KMS-11 (cell line): ENCODE measurements at regions not wholly inside any gene's neighbourhood (a gene's known extent, or its start where the extent isn't known, plus 50 kb on each side); places are given as distances from the start of the nearest gene placed in this dataset.

ENCODE experiments used
- H2AFZ ChIP-seq: fragments of 200-600 bp; sonication (generic); 2 replicates; pipeline ENCODE4 v1.6.1; 2016; ENCODE audit warnings: antibody characterized with exemption, mixed run types, low read depth
- H3K27ac ChIP-seq: fragments of 200-600 bp; sonication (generic); 2 replicates; pipeline ENCODE4 v1.6.1; 2016; ENCODE audit warnings: mild to moderate bottlenecking, mixed run types
- H3K27me3 ChIP-seq: fragments of 200-600 bp; sonication (generic); 2 replicates; pipeline ENCODE4 v1.6.1; 2017; ENCODE audit warnings: mild to moderate bottlenecking, low read depth, mixed run types, moderate library complexity; ENCODE audit not compliant: insufficient read depth
- H3K36me3 ChIP-seq: fragments of 200-600 bp; sonication (generic); 2 replicates; pipeline ENCODE4 v1.6.1; 2017; ENCODE audit warnings: mild to moderate bottlenecking, mixed run types; ENCODE audit not compliant: insufficient read depth
- H3K4me1 ChIP-seq: fragments of 200-600 bp; sonication (generic); 2 replicates; pipeline ENCODE4 v1.6.1; 2016; ENCODE audit warnings: mild to moderate bottlenecking, low read depth, mixed run types; ENCODE audit not compliant: poor library complexity, severe bottlenecking
- H3K4me2 ChIP-seq: fragments of 200-600 bp; sonication (generic); 2 replicates; pipeline ENCODE4 v1.7.0; 2016; ENCODE audit warnings: mild to moderate bottlenecking, mixed run types
- H3K4me3 ChIP-seq: fragments of 200-600 bp; sonication (generic); IDR thresholded peaks from 2 replicates; pipeline ENCODE4 v1.6.1; 2017; ENCODE audit warnings: low read depth, low read length, mixed read lengths; ENCODE audit not compliant: insufficient read depth
- H3K79me2 ChIP-seq: fragments of 200-600 bp; sonication (generic); 2 replicates; pipeline ENCODE4 v1.6.1; 2016; ENCODE audit warnings: low read depth, mixed run types; ENCODE audit not compliant: insufficient read depth
- H3K9ac ChIP-seq: fragments of 200-600 bp; sonication (generic); 2 replicates; pipeline ENCODE4 v1.6.1; 2016; ENCODE audit warnings: mild to moderate bottlenecking, mixed run types
- H4K20me1 ChIP-seq: fragments of 200-600 bp; sonication (generic); 2 replicates; pipeline ENCODE4 v1.6.1; 2016; ENCODE audit warnings: mild to moderate bottlenecking, mixed run types; ENCODE audit not compliant: insufficient read depth
- TF ChIP-seq, protein P1 (sequence below): fragments of 200-600 bp; sonication (generic); conservative IDR thresholded peaks from 2 replicates; pipeline ENCODE4 v1.6.1; 2017; ENCODE audit warnings: low read depth, mild to moderate bottlenecking, antibody characterized with exemption, low read length, moderate library complexity, mixed read lengths

DNA sequence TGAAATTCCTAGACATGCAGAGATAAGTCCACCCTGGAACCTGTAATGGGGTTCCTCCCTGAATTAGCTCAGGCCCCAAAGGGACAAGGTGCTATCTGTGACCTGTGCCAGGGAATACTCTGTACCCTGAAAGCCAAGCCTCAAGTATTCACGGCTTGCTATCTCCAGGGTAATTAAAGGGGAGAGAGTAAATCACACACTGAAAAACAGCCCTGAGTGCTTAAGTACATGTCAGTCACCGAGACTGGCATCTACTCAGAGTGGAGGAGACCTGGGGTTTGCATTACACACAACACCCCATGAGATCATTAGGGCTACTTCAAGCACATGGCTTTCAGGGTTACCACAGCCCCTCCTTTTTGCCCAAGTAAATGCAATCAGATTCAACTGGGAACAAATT is 188.1 kb downstream of the CD83 start:
- Histone ChIP-seq H3K36me3 (no peaks in the 10 kb centered on the region), H3K9ac (no peak overlapping the region), H3K79me2 (no peaks in the 10 kb centered on the region), H3K27ac (no peak overlapping the region), H4K20me1 (no peaks in the 10 kb centered on the region), H3K27me3 (no peaks in the 10 kb centered on the region), H3K4me3 (no peak overlapping the region), H3K4me2 (no peak overlapping the region), H3K4me1 (no peaks in the 10 kb centered on the region), H2AFZ (no peak overlapping the region)
- TF ChIP-seq, protein P1, sequence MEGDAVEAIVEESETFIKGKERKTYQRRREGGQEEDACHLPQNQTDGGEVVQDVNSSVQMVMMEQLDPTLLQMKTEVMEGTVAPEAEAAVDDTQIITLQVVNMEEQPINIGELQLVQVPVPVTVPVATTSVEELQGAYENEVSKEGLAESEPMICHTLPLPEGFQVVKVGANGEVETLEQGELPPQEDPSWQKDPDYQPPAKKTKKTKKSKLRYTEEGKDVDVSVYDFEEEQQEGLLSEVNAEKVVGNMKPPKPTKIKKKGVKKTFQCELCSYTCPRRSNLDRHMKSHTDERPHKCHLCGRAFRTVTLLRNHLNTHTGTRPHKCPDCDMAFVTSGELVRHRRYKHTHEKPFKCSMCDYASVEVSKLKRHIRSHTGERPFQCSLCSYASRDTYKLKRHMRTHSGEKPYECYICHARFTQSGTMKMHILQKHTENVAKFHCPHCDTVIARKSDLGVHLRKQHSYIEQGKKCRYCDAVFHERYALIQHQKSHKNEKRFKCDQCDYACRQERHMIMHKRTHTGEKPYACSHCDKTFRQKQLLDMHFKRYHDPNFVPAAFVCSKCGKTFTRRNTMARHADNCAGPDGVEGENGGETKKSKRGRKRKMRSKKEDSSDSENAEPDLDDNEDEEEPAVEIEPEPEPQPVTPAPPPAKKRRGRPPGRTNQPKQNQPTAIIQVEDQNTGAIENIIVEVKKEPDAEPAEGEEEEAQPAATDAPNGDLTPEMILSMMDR = no peak

DNA sequence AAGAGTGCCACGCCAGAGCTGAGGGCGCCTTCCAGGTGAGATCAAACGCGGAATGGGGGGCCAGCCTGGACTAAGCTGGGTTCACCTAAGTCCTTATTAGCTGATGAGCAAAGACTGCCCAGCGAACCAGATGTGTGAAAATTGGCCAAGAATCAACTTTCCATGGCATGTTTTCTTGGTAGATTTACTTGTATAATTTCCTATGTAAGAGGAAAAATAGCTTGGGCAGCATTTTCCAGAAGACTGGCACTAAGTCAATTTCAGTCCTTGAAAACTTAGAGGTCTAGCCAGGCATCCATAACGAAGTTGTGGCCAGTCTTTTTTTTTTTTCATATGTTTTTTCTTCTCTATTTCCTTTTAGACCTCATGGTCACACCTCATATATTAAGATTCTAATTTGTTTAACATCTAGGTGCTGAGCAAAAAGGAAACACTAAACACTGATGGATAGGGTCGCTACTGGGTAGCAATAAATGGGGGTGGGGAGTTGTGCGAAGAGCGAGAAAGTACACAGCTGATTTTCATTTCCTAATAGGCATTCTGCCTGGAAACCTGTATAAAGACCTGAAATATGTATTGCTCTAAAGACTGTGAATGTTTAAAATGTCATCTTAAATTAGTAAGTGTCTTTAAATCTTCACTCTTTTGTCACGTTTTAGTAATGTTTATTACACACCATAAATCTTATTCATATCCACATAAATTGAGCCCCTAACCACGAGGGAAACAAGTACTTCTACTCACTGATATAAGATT is 188.8 kb downstream of the CD83 start:
- no peak overlapping the region for H3K4me2 ChIP-seq
- H3K9ac ChIP-seq = no peak overlapping the region
- H3K4me1 ChIP-seq = no peaks in the 10 kb centered on the region
- H3K36me3 ChIP-seq = no peaks in the 10 kb centered on the region
- H3K27ac ChIP-seq = no peak overlapping the region
- TF ChIP-seq, protein P1 = no peak
- no peaks in the 10 kb centered on the region for H3K27me3 ChIP-seq
- H4K20me1 ChIP-seq = no peaks in the 10 kb centered on the region
- H3K4me3 ChIP-seq = no peak overlapping the region
- no peak overlapping the region for H2AFZ ChIP-seq
- no peaks in the 10 kb centered on the region for H3K79me2 ChIP-seq

DNA sequence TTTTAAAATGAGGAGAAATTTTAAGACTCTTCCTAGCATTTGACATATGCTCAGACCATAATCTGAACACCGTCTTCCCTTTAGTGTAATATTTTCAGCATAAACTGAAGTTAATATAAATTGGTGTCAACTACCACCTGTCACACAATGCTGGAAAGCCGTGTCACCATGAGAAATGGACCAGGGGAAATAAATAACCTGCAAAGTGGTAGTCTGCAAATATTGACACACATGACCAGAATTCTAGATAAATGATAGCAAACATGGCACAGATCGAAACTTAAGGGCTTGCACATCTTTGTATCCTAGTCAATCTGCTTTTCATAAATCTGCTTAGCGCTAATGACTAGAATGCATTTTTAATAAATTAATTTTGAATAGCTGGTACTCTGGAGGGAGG is 191.9 kb downstream of the CD83 start:
- Histone ChIP-seq H3K9ac (no peak overlapping the region), H3K4me1 (no peaks in the 10 kb centered on the region), H2AFZ (no peak overlapping the region), H3K36me3 (no peaks in the 10 kb centered on the region), H3K27ac (no peak overlapping the region), H3K27me3 (no peaks in the 10 kb centered on the region), H3K4me3 (no peak overlapping the region), H3K79me2 (no peaks in the 10 kb centered on the region), H4K20me1 (no peaks in the 10 kb centered on the region), H3K4me2 (no peak overlapping the region)
- TF ChIP-seq, protein P1 = no peak

GRCh38 chr6:14309951-14310445 is 192.4 kb downstream of the CD83 start:
- no peak overlapping the region for H3K9ac ChIP-seq
- no peaks in the 10 kb centered on the region for H3K36me3 ChIP-seq
- TF ChIP-seq, protein P1 = no peak
- no peak overlapping the region for H3K27ac ChIP-seq
- H3K79me2 ChIP-seq = no peaks in the 10 kb centered on the region
- no peak overlapping the region for H3K4me2 ChIP-seq
- H4K20me1 ChIP-seq = no peaks in the 10 kb centered on the region
- H3K4me3 ChIP-seq = no peak overlapping the region
- no peaks in the 10 kb centered on the region for H3K27me3 ChIP-seq
- no peak overlapping the region for H2AFZ ChIP-seq
- H3K4me1 ChIP-seq = no peaks in the 10 kb centered on the region
